SH-SY5Y (cell line): ENCODE measurements at regions not wholly inside any gene's neighbourhood (a gene's known extent, or its start where the extent isn't known, plus 50 kb on each side); places are given as distances from the start of the nearest gene placed in this dataset.
A peak's percentile ranks its signal among the peaks of the same experiment; 100 is the strongest.

ENCODE experiments used
- GATA2 ChIP-seq: IDR thresholded peaks from 2 replicates; pipeline ENCODE4 v1.6.1; 2011; ENCODE audit warnings: mild to moderate bottlenecking, low read depth, low read length
- GATA3 ChIP-seq: IDR thresholded peaks from 2 replicates; pipeline ENCODE4 v1.6.1; 2011; ENCODE audit warnings: low read depth, mild to moderate bottlenecking, low read length, moderate library complexity

DNA sequence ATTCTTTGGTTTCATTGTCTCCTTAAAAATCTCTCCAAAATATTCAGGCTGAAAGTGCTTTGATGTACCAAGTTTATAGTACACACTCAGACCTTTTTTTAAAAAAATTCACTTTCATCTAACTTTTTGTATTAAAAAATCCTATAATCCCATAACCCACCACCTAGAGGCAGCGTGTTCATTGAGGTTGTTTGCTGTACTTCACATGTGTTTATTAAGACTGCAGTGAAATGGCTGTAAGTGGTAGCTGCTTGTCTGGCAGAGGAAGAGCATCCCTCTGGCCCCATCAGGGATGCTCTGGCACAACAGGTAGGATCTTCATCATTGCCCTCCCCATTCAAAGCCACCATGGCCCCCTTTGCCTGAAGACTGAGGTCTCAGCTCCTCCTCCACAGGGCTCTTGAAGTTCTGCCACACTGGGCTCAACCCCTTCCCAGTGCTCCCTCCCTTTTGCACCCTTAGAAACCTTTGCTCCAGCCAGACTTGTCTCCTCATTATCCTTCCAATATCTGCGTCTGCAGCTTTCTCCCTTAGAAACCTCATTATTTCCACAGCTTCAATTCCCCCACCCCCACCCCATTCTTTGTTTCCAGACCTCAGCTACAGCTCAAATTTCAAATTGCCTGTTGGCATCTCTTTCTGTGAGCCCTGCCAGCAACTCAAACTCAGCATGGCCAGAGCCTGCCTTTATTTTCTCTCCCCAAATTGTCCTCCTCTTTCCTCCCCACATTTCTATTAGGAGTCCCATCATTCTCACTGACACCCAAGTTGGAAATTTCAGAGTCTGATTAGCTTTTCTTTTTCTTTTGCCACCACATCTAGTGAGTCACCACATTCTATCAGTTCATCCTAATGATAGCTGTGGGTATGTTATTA lies 369.6 kb upstream of the USP24 start:
- TF ChIP-seq GATA3 (no peak), GATA2 (0 out of 2 replicates have a peak, but pooled peaks have one; percentile 23)
